Large intestine (tissue), 3 donors: ENCODE measurements at regions not wholly inside any gene's neighbourhood (a gene's known extent, or its start where the extent isn't known, plus 50 kb on each side); places are given as distances from the start of the nearest gene placed in this dataset.

ENCODE experiments used
- DNase-seq, 2 donors: peaks; one replicate each; pipeline versions ENCODE4 v3.0.0 to v3.0.0-alpha.2; 2013
- H3K27ac ChIP-seq: one replicate; pipeline ENCODE4 v1.5.1; 2013; ENCODE audit warnings: low read length
- H3K27me3 ChIP-seq: 2 replicates; pipeline ENCODE4 v1.6.1; 2013; ENCODE audit warnings: low read length; ENCODE audit not compliant: control insufficient read depth, insufficient read depth
- H3K36me3 ChIP-seq: 2 replicates; pipeline ENCODE4 v1.6.1; 2013; ENCODE audit warnings: low read length; ENCODE audit not compliant: control insufficient read depth, insufficient read depth
- H3K4me1 ChIP-seq: one replicate; pipeline ENCODE4 v1.6.1; 2013; ENCODE audit warnings: low read length; ENCODE audit not compliant: control insufficient read depth, insufficient read depth
- H3K4me3 ChIP-seq: one replicate; pipeline ENCODE4 v1.5.1; 2013; ENCODE audit warnings: low read length
- H3K9me3 ChIP-seq: one replicate; pipeline ENCODE4 v1.6.1; 2013; ENCODE audit warnings: mild to moderate bottlenecking, low read depth, low read length, moderate library complexity; ENCODE audit not compliant: control insufficient read depth
- WGBS: methylation state at CpG from one replicate; pipeline ENCODE4 v1.1.5; 2013; ENCODE audit warnings: low lambda C conversion rate; ENCODE audit not compliant: insufficient coverage; 5-methylcytosine and 5-hydroxymethylcytosine counted together

DNA sequence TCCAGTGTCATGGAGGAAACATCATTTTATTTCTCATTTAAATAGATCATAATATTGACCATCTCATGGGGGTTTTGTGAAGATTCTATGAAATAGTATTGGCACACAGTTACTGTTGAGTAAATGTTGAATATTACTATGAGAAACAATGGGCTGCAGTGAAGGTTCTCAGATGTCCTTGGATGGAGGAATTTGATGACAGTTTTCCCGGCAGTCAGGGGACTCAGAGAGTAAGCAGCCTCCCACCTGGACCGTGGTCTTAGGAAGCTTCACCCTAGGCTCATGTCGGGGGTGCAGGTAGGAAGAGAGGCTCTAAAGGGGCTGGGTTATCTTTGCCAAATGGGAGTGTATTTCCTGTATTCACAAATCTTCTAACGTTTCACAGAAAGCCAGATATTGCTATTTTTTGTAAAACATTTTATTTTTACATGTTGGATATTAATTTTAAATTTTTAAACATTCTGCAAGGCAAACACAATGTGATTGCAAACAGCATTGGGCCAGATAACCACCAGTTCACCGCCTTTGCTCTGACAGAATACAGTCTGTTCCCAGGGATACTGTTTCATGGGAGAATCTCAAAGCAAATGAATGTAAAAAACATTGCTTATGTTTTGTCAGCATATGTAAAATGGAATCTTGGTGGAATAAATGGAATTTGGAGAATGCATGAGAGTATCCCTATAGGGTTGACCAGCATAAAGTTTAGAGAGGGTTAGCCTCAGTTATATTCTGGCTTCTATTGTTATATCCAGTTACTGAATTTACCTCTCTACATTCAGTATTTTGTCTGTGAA lies 380.8 kb upstream of the TMEM132C start:
- H3K4me1 ChIP-seq = no peaks in the 10 kb centered on the region
- no peak for DNase-seq
- WGBS = 71% methylated on average over 1 of the region's 5 CpGs
- H3K4me3 ChIP-seq = no peak overlapping the region
- no peaks in the 10 kb centered on the region for H3K9me3 ChIP-seq
- no peaks in the 10 kb centered on the region for H3K36me3 ChIP-seq
- no peak overlapping the region for H3K27ac ChIP-seq
- no peaks in the 10 kb centered on the region for H3K27me3 ChIP-seq

DNA sequence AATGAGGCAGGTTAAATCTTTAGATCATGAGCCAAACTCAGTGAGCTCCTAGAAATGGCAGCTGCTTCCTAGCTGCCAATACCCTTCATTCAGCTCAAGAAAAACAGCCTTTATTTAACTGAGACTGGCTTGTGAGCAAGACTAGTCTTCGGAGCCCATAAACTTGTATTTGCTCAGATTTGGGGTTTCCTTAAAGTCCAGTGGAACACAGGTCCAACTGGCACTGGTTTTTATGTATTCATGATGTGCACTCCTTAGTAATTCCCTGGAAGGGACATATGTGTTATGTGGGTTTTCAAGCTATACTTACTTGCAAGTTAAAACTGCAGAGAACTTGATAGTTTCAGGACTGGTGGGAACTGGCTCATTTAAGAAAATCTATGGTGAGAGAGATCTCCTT lies 380.1 kb upstream of the TMEM132C start:
- H3K4me3 ChIP-seq = no peak overlapping the region
- no peaks in the 10 kb centered on the region for H3K9me3 ChIP-seq
- no peaks in the 10 kb centered on the region for H3K27me3 ChIP-seq
- H3K36me3 ChIP-seq = no peaks in the 10 kb centered on the region
- H3K27ac ChIP-seq = no peak overlapping the region
- WGBS = no CpG with 5 or more reads among the region's 1 CpG
- no peak for DNase-seq
- H3K4me1 ChIP-seq = no peaks in the 10 kb centered on the region

DNA sequence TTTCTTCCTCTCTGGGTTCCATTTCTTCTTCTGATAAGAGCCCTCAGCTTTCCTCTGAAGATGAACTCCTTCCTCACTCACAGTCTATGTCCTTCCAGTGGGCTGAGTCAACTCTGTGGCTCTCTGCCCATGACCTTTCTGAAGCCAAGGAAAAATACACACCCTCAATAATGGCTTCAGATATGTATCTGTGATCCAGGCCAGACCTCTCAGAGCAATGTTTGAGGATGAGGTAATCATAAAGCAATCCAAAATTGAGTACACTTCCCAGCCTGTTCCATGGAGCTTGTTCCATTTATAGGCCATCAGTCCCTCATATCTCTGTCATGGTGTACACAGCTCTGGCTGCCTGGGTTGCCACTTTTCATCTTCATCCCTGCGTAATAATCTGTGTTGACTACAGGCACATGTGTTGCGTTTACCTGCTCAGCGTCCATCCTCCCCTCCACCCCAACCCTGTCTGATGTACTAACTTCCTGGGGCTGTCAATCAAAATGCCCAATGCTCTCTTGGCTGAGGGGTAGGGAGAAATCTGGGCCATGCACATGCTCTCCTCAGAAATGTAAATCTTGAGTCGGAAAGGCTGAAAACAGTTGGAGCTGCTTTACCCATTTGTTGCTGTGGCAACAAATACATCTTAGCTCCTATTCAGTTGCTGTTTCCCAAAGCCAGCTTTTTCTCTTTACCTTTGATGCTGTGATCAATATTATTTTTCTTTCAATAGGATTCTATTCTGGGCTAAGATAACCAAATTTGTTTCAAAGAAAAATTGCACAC lies 377.8 kb upstream of the TMEM132C start:
- no peak overlapping the region for H3K4me3 ChIP-seq
- H3K27me3 ChIP-seq = no peaks in the 10 kb centered on the region
- WGBS = no CpG with 5 or more reads among the region's 4 CpGs
- DNase-seq = peak in 1 of 2 donors; percentile 7
- H3K9me3 ChIP-seq = no peaks in the 10 kb centered on the region
- H3K27ac ChIP-seq = no peak overlapping the region
- no peaks in the 10 kb centered on the region for H3K36me3 ChIP-seq
- no peaks in the 10 kb centered on the region for H3K4me1 ChIP-seq

DNA sequence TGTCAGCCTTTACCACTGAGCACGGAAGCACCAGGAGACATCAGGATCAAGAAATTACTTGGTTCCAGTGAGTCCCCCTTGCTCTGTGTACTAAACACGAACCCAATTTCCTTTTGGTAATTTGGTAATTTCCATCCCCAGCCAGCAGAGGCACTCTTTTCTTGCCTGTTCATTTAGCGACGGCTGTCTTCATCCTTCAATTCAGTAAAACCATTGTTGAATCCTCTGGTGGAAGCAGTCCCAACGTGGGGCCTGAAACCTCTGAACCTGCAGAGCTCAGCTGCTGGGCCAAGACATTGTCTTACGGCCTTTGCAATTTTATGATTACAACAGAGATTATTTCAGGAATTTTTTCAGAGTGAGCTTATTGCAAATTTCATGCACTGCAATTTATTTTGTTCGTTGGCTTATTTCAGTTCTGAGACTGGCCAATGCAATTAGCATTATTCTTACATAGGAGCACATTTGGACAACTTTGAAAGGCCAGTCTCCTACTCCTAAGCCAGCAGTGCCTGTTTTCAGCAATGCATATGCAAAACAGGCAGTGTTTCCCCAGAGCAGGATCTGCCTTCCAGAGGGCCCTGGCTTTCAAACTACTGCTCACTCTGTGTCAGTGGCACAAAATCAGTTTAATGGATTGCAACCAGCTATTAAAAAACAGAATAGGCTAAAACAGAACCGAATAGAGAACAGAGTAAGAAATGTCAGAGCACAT lies 372.9 kb upstream of the TMEM132C start:
- 67% methylated on average over 1 of the region's 8 CpGs for WGBS
- Histone ChIP-seq H3K4me1 (no peaks in the 10 kb centered on the region), H3K27ac (no peak overlapping the region), H3K36me3 (no peaks in the 10 kb centered on the region), H3K9me3 (no peaks in the 10 kb centered on the region), H3K27me3 (no peaks in the 10 kb centered on the region), H3K4me3 (no peak overlapping the region)
- DNase-seq = no peak

DNA sequence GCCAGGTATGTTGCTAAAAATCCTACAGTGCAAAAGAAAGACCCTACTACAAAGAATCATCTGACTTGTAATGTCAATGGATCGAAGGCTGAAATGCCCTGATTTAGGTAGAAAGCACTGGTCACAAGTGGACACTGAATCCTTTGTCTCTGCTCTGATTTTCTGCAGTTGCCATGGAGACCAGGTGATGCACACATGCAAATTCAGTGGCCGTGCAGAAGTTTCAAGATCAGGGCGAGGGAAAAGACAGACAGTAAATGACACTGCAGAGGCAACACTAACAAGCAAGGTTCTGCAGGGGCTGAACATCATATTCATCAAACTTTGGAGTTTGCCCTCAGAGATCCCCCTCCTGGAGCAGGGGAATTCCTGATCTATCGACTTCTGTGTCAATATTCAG lies 370.3 kb upstream of the TMEM132C start:
- no CpG with 5 or more reads among the region's 4 CpGs for WGBS
- H3K36me3 ChIP-seq = no peaks in the 10 kb centered on the region
- no peaks in the 10 kb centered on the region for H3K27me3 ChIP-seq
- H3K9me3 ChIP-seq = no peaks in the 10 kb centered on the region
- H3K27ac ChIP-seq = no peak overlapping the region
- no peaks in the 10 kb centered on the region for H3K4me1 ChIP-seq
- no peak overlapping the region for H3K4me3 ChIP-seq
- DNase-seq = no peak

- Histone ChIP-seq H3K9me3 (no peaks in the 10 kb centered on the region), H3K36me3 (no peaks in the 10 kb centered on the region), H3K4me1 (no peaks in the 10 kb centered on the region), H3K4me3 (no peak overlapping the region), H3K27me3 (no peaks in the 10 kb centered on the region), H3K27ac (no peak overlapping the region)
- 98% methylated on average over 8 of the region's 14 CpGs for WGBS
- no peak for DNase-seq
Observed at GRCh38 chr12:127898616-127899015, 368.4 kb upstream of the TMEM132C start.

DNA sequence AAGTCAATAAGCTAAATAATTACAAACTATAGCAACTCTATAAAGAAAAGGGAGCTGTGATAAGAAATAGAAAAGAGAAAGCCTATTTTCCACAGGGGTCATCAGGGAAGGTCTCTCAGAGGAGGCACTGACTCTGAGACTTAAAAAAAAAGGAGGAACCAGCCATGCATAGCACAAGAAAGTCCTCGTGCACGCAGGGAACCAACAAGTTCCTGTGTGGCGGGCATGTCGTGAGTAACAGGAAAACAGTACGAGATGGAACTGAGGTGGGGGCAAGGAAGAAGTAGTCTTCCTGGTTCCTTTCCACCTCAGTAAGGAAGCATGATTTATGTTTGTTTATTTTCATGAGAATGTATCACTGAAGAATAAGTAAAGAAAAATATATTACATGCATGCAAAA lies 367.0 kb upstream of the TMEM132C start:
- no CpG with 5 or more reads among the region's 5 CpGs for WGBS
- Histone ChIP-seq H3K4me1 (no peaks in the 10 kb centered on the region), H3K9me3 (no peaks in the 10 kb centered on the region), H3K4me3 (no peak overlapping the region), H3K27me3 (no peaks in the 10 kb centered on the region), H3K27ac (no peak overlapping the region), H3K36me3 (no peaks in the 10 kb centered on the region)
- no peak for DNase-seq

- Histone ChIP-seq H3K9me3 (no peaks in the 10 kb centered on the region), H3K4me1 (no peaks in the 10 kb centered on the region), H3K27me3 (no peaks in the 10 kb centered on the region), H3K4me3 (no peak overlapping the region), H3K27ac (no peak overlapping the region), H3K36me3 (no peaks in the 10 kb centered on the region)
- DNase-seq = no peak
- 92% methylated on average over 2 of the region's 5 CpGs for WGBS
Observed at GRCh38 chr12:127900386-127900785, 366.6 kb upstream of the TMEM132C start.

DNA sequence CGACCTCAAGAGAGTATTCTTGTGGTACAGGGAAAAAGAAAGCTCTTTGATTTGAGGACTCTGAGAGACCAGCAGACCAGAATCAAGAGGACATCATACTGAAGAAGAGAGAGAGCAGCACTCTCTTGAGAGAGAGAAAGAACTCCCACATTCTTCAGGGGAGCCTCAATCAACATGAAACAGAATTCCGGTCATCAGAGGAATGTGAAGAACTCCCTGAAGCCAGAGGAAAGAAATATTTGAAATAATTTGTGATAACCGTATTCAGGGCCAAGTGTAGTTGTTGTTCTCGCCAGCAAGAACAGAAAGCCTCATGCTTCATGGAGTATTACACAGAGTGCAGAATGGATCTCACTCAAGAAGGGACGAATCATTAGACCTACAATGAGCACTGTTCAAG lies 363.8 kb upstream of the TMEM132C start:
- WGBS = 60% methylated on average over 2 of the region's 5 CpGs
- DNase-seq = no peak
- no peak overlapping the region for H3K27ac ChIP-seq

DNA sequence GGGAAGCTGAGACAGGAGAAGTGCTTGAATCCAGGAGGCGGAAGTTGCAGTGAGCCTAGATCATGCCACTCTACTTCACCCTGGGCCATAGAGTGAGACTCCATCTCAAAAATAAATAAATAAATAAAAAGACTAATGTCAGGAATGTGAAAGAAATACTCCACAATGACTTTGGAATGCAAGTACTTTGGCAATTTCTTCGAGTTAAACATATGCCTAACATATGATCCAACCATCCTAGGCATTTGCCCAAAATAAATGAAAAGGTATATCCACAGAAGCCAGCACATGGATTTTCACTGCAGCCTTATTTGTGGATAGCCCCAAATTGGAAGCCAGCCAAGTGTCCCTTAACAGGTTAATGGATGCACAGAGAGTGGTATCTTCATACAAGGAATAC lies 357.9 kb upstream of the TMEM132C start:
- Histone ChIP-seq H3K36me3 (no peaks in the 10 kb centered on the region), H3K9me3 (no peaks in the 10 kb centered on the region), H3K4me1 (no peaks in the 10 kb centered on the region), H3K27me3 (no peaks in the 10 kb centered on the region), H3K27ac (no peak overlapping the region), H3K4me3 (no peak overlapping the region)
- WGBS = 75% methylated on average over 2 of the region's 2 CpGs
- DNase-seq = no peak

More for the DNA sequence above, 363.8 kb upstream of the TMEM132C start:
- no peak overlapping the region for H3K4me3 ChIP-seq
- no peaks in the 10 kb centered on the region for H3K4me1 ChIP-seq
- H3K27me3 ChIP-seq = no peaks in the 10 kb centered on the region
- no peaks in the 10 kb centered on the region for H3K9me3 ChIP-seq
- no peaks in the 10 kb centered on the region for H3K36me3 ChIP-seq
